ENCODE measurements at regions not wholly inside any gene's neighbourhood (a gene's known extent, or its start where the extent isn't known, plus 50 kb on each side); places are given as distances from the start of the nearest gene placed in this dataset.
"Not testable (repeated sequence)": the region's sequence is repeated elsewhere in the genome, so short reads cannot be mapped to it uniquely, and the experiment has no call there.

DNA sequence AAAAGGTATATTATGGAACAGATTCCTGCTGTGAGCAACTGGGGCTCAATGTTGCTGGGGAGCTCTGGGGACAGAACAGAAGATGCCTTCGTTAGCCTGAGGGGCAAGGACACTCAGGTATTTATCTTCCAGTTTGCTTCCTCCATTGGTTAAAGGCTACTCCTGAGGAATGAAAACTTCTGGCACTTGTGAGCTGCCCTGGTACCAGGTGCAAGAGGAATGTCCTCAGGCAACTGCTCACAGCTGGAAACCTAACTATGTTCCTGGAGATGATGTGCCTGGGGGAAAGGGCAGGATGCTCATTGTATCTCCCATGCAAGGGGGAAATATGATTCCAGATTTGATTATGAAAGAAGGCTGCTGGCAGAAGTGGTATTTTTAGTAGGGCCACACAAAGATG lies 54.0 kb upstream of the BBX start:
- Histone ChIP-seq H3K4me1 (no peaks in the 10 kb centered on the region), H3K4me3 (no peak overlapping the region), H3K36me3 (no peaks in the 10 kb centered on the region), H3K27me3 (no peaks in the 10 kb centered on the region), H3K9me3 (no peaks in the 10 kb centered on the region), H3K27ac (no peak overlapping the region)
- no peak for DNase-seq
- TF ChIP-seq, protein P1, sequence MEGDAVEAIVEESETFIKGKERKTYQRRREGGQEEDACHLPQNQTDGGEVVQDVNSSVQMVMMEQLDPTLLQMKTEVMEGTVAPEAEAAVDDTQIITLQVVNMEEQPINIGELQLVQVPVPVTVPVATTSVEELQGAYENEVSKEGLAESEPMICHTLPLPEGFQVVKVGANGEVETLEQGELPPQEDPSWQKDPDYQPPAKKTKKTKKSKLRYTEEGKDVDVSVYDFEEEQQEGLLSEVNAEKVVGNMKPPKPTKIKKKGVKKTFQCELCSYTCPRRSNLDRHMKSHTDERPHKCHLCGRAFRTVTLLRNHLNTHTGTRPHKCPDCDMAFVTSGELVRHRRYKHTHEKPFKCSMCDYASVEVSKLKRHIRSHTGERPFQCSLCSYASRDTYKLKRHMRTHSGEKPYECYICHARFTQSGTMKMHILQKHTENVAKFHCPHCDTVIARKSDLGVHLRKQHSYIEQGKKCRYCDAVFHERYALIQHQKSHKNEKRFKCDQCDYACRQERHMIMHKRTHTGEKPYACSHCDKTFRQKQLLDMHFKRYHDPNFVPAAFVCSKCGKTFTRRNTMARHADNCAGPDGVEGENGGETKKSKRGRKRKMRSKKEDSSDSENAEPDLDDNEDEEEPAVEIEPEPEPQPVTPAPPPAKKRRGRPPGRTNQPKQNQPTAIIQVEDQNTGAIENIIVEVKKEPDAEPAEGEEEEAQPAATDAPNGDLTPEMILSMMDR (IDR thresholded peaks at IDR 0.05): no peak
- TF ChIP-seq POLR2A (IDR thresholded peaks at IDR 0.05): no peak

DNA sequence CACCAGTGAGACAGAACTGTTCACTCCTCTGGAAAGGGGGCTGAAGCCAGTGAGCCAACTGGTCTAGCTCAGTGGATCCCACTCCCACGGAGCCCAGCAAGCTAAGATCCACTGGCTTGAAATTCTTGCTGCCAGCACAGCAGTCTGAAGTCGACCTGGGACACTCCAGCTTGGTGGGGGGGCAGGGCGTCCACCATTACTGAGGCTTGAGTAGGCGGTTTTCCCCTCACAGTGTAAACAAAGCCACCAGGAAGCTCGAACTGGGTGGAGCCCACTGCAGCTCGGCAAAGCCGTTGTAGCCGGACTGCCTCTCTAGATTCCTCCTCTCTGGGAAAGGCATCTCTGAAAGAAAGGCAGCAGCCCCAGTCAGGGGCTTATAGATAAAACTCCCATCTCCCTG lies 52.3 kb upstream of the BBX start:
- not testable (repeated sequence) for H3K9me3 ChIP-seq, H3K27ac ChIP-seq, H3K27me3 ChIP-seq, H3K4me1 ChIP-seq, H3K4me3 ChIP-seq, H3K36me3 ChIP-seq
- DNase-seq: peak in 2 of 3 donors; percentile 46 to 49
